Thoracic aorta (tissue), 2 donors: ENCODE measurements at regions not wholly inside any gene's neighbourhood (a gene's known extent, or its start where the extent isn't known, plus 50 kb on each side); places are given as distances from the start of the nearest gene placed in this dataset.

Source experiments
- ATAC-seq: fragments of 150-250 bp; one replicate; pipeline ENCODE4 v1.8.0; 2017; ENCODE audit warnings: low read depth; ENCODE audit not compliant: insufficient number of reproducible peaks, low FRiP score
- DNase-seq: peaks from one replicate; pipeline ENCODE4 v3.0.0-alpha.2; 2020; ENCODE audit warnings: low spot score
- H3K27ac ChIP-seq, 2 donors: fragments of 200-600 bp; sonication (generic); 1 replicate in 1 of 2; 2 replicates in 1 of 2; pipeline ENCODE4 v1.5.1; 2016; ENCODE audit warnings: mild to moderate bottlenecking in 2 of 2, moderate library complexity in 2 of 2
- H3K27me3 ChIP-seq: fragments of 200-600 bp; sonication (generic); replicated peaks from 2 replicates; pipeline ENCODE4 v1.6.0; 2016; ENCODE audit warnings: mild to moderate bottlenecking; ENCODE audit not compliant: insufficient read depth
- H3K36me3 ChIP-seq: fragments of 200-600 bp; sonication (generic); one replicate; pipeline ENCODE4 v1.5.1; 2016
- H3K4me1 ChIP-seq, 2 donors: fragments of 200-600 bp; sonication (generic); 1 replicate in 1 of 2; 2 replicates in 1 of 2; pipeline versions ENCODE4 v1.5.1 to v1.6.0; 2016; ENCODE audit warnings: low read depth in 2 of 2, mild to moderate bottlenecking in 1 of 2; ENCODE audit not compliant: control insufficient read depth in 1 of 2
- H3K4me3 ChIP-seq: fragments of 200-600 bp; sonication (generic); 2 replicates; pipeline ENCODE4 v1.5.1; 2016; ENCODE audit warnings: mild to moderate bottlenecking
- H3K9me3 ChIP-seq: fragments of 200-600 bp; sonication (generic); 2 replicates; pipeline ENCODE4 v1.5.1; 2016
- TF ChIP-seq, protein P1 (sequence below): fragments of 200-600 bp; sonication (generic); IDR thresholded peaks from one replicate; pipeline ENCODE4 v1.5.1; 2019; ENCODE audit warnings: antibody characterized with exemption

DNA sequence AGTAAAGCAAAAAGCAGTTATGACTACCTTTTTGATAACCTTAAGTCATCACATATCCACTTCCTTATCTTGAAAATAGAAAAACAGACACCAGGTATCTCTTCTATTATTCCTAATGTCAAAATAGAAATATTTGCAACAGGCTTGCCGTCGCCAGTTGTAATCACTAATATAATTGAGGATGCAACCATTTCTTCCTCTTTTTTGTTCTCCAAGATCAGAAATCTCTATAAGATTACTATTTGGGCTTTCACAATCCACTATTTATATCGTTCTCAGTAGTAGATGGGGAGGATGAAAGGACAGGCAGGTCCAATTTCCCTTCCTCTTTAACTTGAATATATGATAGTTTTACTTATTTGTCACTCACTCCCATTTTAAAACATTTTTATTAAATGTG is 130.2 kb upstream of the HMGA2 start:
- no peak overlapping the region for H3K27ac ChIP-seq

DNA sequence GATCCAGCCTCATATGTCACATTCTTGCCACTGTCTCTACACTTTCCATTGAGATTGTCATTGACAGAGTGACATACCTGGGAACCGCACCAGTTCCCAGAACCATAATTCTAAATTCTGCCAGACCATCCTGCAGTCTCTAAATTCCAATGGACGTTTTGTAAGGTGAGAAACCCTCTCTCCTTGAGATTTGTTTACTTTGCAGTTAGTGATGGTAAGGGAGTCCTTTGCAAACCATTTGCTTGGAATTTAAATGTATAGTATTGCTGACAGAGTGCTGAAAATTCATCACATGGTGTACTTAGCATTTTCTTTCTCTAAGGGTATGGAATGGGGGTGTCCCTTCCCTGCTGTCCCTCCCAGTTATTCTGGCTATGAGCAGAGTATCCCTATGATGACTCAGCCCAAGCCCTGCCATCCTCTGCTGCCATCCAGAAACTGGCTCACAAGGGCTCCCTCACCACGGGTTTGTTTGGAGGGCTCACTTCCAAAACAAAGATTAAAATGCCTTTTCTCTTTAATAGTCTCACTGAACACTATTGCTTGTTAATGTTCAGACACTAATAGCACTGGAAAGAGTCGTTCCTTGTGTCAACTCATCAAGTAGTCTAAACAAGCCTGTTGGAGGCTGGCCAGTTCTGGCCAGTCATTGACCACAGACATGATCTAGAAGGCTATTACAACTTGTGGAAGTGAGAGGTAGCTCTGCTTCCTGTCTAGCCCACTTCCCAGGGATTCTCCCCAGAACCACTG is 129.0 kb upstream of the HMGA2 start:
- Histone ChIP-seq H3K36me3 (no peaks in the 10 kb centered on the region), H3K27me3 (no peaks in the 10 kb centered on the region), H3K9me3 (no peaks in the 10 kb centered on the region), H3K4me3 (no peak overlapping the region), H3K27ac (no peak overlapping the region), H3K4me1 (peaks cover 8 to 9% of the 10 kb centered on the region in 2 donors)
- DNase-seq (peak; percentile 15), ATAC-seq (peak; percentile 50)
- TF ChIP-seq, protein P1, sequence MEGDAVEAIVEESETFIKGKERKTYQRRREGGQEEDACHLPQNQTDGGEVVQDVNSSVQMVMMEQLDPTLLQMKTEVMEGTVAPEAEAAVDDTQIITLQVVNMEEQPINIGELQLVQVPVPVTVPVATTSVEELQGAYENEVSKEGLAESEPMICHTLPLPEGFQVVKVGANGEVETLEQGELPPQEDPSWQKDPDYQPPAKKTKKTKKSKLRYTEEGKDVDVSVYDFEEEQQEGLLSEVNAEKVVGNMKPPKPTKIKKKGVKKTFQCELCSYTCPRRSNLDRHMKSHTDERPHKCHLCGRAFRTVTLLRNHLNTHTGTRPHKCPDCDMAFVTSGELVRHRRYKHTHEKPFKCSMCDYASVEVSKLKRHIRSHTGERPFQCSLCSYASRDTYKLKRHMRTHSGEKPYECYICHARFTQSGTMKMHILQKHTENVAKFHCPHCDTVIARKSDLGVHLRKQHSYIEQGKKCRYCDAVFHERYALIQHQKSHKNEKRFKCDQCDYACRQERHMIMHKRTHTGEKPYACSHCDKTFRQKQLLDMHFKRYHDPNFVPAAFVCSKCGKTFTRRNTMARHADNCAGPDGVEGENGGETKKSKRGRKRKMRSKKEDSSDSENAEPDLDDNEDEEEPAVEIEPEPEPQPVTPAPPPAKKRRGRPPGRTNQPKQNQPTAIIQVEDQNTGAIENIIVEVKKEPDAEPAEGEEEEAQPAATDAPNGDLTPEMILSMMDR = no peak

More for the DNA sequence above, 130.2 kb upstream of the HMGA2 start:
- TF ChIP-seq, protein P1 = no peak
- no peaks in the 10 kb centered on the region for H3K36me3 ChIP-seq
- H3K4me1 ChIP-seq = peaks cover 3 to 9% of the 10 kb centered on the region in 2 donors
- DNase-seq (no peak), ATAC-seq (no peak)
- no peaks in the 10 kb centered on the region for H3K27me3 ChIP-seq
- no peaks in the 10 kb centered on the region for H3K9me3 ChIP-seq
- no peak overlapping the region for H3K4me3 ChIP-seq

DNA sequence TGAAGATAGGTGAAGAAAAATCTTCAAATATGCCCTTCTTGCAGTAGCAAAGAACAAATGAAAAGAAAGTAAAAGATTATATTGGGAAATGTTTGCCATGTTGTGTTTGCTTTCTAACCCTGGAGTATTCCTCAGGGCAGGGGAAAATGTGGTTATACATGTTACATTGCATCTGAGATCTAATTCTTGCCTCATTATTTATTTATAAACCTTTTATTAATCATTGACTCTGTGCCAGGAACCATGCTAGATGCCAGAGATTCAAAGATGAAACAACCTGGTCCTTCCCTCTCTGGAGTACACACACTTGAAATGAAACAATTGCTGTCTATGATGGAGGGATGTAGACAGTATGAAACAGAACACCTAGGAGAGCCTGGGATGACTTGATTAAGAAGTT is 128.1 kb upstream of the HMGA2 start:
- Histone ChIP-seq H3K27ac (no peak overlapping the region), H3K4me3 (no peak overlapping the region), H3K4me1 (peaks cover 8 to 9% of the 10 kb centered on the region in 2 donors), H3K27me3 (no peaks in the 10 kb centered on the region), H3K36me3 (no peaks in the 10 kb centered on the region), H3K9me3 (no peaks in the 10 kb centered on the region)
- DNase-seq (no peak), ATAC-seq (no peak)
- TF ChIP-seq, protein P1 = no peak

DNA sequence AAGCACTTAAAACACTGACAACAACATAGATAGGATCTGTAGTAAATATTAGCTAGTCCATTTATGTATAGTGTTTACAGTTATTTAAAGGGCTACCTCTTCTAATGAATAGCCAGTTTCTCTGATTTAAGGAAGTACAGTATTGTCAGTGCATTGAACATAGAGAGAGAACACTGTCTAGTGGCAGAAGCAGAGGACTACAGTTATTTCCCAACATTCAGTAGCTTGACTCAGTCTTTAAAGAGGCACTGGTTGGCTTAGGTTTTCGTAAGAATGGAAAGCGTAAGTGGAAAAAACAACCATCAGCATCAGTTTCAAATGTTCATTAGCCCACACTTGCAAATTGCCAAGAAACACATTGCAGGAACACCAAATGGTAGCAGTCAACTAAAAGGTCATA is 125.0 kb upstream of the HMGA2 start:
- H3K27ac ChIP-seq = no peak overlapping the region
- no peak for ATAC-seq

DNA sequence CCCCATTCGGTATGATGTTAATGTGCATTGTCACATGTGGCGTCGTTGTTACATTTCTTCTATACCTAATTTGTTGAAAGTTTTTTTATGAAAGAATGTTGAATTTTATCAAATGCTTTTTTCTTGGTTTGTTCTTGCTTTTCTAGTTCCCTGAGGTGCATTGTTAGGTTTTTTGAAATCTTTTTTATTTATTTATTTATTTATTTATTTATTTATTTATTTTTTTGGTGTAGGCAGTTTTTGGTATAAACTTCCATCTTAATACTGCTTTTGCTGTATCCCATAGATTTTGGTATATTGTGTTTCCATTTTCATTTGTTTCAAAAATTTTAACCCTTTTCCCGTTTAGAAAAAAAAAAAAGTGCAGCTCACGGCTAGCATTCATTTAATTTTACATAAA is 121.1 kb upstream of the HMGA2 start:
- peaks cover 0 to 4% of the 10 kb centered on the region in 2 donors for H3K4me1 ChIP-seq
- H3K27me3 ChIP-seq = no peaks in the 10 kb centered on the region
- no peak overlapping the region for H3K27ac ChIP-seq
- TF ChIP-seq, protein P1 = no peak
- H3K36me3 ChIP-seq = no peaks in the 10 kb centered on the region
- DNase-seq (no peak), ATAC-seq (no peak)
- peaks cover 18% of the 10 kb centered on the region for H3K9me3 ChIP-seq
- H3K4me3 ChIP-seq = no peak overlapping the region

More for the DNA sequence above, 125.0 kb upstream of the HMGA2 start:
- TF ChIP-seq, protein P1 = peak; percentile 10
- H3K36me3 ChIP-seq = no peaks in the 10 kb centered on the region
- DNase-seq = no peak
- no peak overlapping the region for H3K4me3 ChIP-seq
- no peaks in the 10 kb centered on the region for H3K27me3 ChIP-seq
- no peaks in the 10 kb centered on the region for H3K9me3 ChIP-seq
- H3K4me1 ChIP-seq = peaks cover 8 to 9% of the 10 kb centered on the region in 2 donors
